ENCODE measurements at regions not wholly inside any gene's neighbourhood (a gene's known extent, or its start where the extent isn't known, plus 50 kb on each side); places are given as distances from the start of the nearest gene placed in this dataset.

GRCh38 chr22:22394591-22394990, 114.0 kb downstream of the ZNF280B start:
- no peaks in the 10 kb centered on the region for H3K9me3 ChIP-seq (ENCODE audit: control insufficient read depth in 2 of 2, insufficient read depth in 1 of 2, low read length in 1 of 2)
- H3K27ac ChIP-seq (ENCODE audit: low read depth in 1 of 2, low read length in 1 of 2), result no peak overlapping the region
- no peaks in the 10 kb centered on the region for H3K27me3 ChIP-seq (ENCODE audit: control insufficient read depth in 2 of 2, insufficient read depth in 1 of 2, low read length in 1 of 2)
- 52% methylated on average over 1 of the region's 1 CpG for WGBS
- no peak overlapping the region for H3K4me3 ChIP-seq (ENCODE audit: low read length in 2 of 2)
- peaks cover 6% of the 10 kb centered on the region in 2 donors for H3K4me1 ChIP-seq (ENCODE audit: control insufficient read depth in 2 of 2, insufficient read depth in 2 of 2, low read length in 2 of 2)
- DNase-seq (ENCODE audit: low read depth in 6 of 9, low spot score in 9 of 9), result peak in 3 of 9 donors; percentile 57 to 65 (median 60)
- no peaks in the 10 kb centered on the region for H3K36me3 ChIP-seq (ENCODE audit: control insufficient read depth in 2 of 2, insufficient read depth in 2 of 2, low read length in 1 of 2)

- H3K4me3 ChIP-seq (ENCODE audit: low read length in 2 of 2), result no peak overlapping the region
- 22% methylated on average over 3 of the region's 3 CpGs for WGBS
- peak in 2 of 9 donors; percentile 35 for DNase-seq (ENCODE audit: low read depth in 6 of 9, low spot score in 9 of 9)
- H3K4me1 ChIP-seq (ENCODE audit: control insufficient read depth in 2 of 2, insufficient read depth in 2 of 2, low read length in 2 of 2), result peaks cover 6% of the 10 kb centered on the region in 2 donors
- no peaks in the 10 kb centered on the region for H3K27me3 ChIP-seq (ENCODE audit: control insufficient read depth in 2 of 2, insufficient read depth in 1 of 2, low read length in 1 of 2)
- no peaks in the 10 kb centered on the region for H3K9me3 ChIP-seq (ENCODE audit: control insufficient read depth in 2 of 2, insufficient read depth in 1 of 2, low read length in 1 of 2)
- H3K27ac ChIP-seq (ENCODE audit: low read depth in 1 of 2, low read length in 1 of 2), result no peak overlapping the region
- no peaks in the 10 kb centered on the region for H3K36me3 ChIP-seq (ENCODE audit: control insufficient read depth in 2 of 2, insufficient read depth in 2 of 2, low read length in 1 of 2)
Measured at GRCh38 chr22:22395245-22395644, 113.3 kb downstream of the ZNF280B start.

- no peaks in the 10 kb centered on the region for H3K36me3 ChIP-seq (ENCODE audit: control insufficient read depth in 2 of 2, insufficient read depth in 2 of 2, low read length in 1 of 2)
- H3K27ac ChIP-seq (ENCODE audit: low read depth in 1 of 2, low read length in 1 of 2), result no peak overlapping the region
- H3K4me3 ChIP-seq (ENCODE audit: low read length in 2 of 2), result no peak overlapping the region
- no peaks in the 10 kb centered on the region for H3K27me3 ChIP-seq (ENCODE audit: control insufficient read depth in 2 of 2, insufficient read depth in 1 of 2, low read length in 1 of 2)
- peaks cover 6% of the 10 kb centered on the region in 2 donors for H3K4me1 ChIP-seq (ENCODE audit: control insufficient read depth in 2 of 2, insufficient read depth in 2 of 2, low read length in 2 of 2)
- H3K9me3 ChIP-seq (ENCODE audit: control insufficient read depth in 2 of 2, insufficient read depth in 1 of 2, low read length in 1 of 2), result no peaks in the 10 kb centered on the region
- no peak for DNase-seq (ENCODE audit: low read depth in 6 of 9, low spot score in 9 of 9)
- WGBS, result 85% methylated on average over 7 of the region's 7 CpGs
Measured at GRCh38 chr22:22396741-22397291, 111.7 kb downstream of the ZNF280B start.

- H3K36me3 ChIP-seq (ENCODE audit: control insufficient read depth in 2 of 2, insufficient read depth in 2 of 2, low read length in 1 of 2), result no peaks in the 10 kb centered on the region
- H3K27me3 ChIP-seq (ENCODE audit: control insufficient read depth in 2 of 2, insufficient read depth in 1 of 2, low read length in 1 of 2), result no peaks in the 10 kb centered on the region
- no peak overlapping the region for H3K4me3 ChIP-seq (ENCODE audit: low read length in 2 of 2)
- WGBS, result 82% methylated on average over 6 of the region's 6 CpGs
- no peak overlapping the region for H3K27ac ChIP-seq (ENCODE audit: low read depth in 1 of 2, low read length in 1 of 2)
- DNase-seq (ENCODE audit: low read depth in 6 of 9, low spot score in 9 of 9), result peak in 2 of 9 donors; percentile 28 to 33
- H3K9me3 ChIP-seq (ENCODE audit: control insufficient read depth in 2 of 2, insufficient read depth in 1 of 2, low read length in 1 of 2), result no peaks in the 10 kb centered on the region
- H3K4me1 ChIP-seq (ENCODE audit: control insufficient read depth in 2 of 2, insufficient read depth in 2 of 2, low read length in 2 of 2), result peaks cover 6% of the 10 kb centered on the region in 2 donors
Measured at GRCh38 chr22:22397292-22397870, 111.2 kb downstream of the ZNF280B start.

GRCh38 chr22:22397875-22398524, 110.5 kb downstream of the ZNF280B start:
- Histone ChIP-seq H3K4me3 (ENCODE audit: low read length in 2 of 2) (no peak overlapping the region), H3K4me1 (ENCODE audit: control insufficient read depth in 2 of 2, insufficient read depth in 2 of 2, low read length in 2 of 2) (peaks cover 6% of the 10 kb centered on the region in 2 donors), H3K27me3 (ENCODE audit: control insufficient read depth in 2 of 2, insufficient read depth in 1 of 2, low read length in 1 of 2) (no peaks in the 10 kb centered on the region), H3K36me3 (ENCODE audit: control insufficient read depth in 2 of 2, insufficient read depth in 2 of 2, low read length in 1 of 2) (no peaks in the 10 kb centered on the region), H3K27ac (ENCODE audit: low read depth in 1 of 2, low read length in 1 of 2) (no peak overlapping the region), H3K9me3 (ENCODE audit: control insufficient read depth in 2 of 2, insufficient read depth in 1 of 2, low read length in 1 of 2) (no peaks in the 10 kb centered on the region)
- 81% methylated on average over 3 of the region's 3 CpGs for WGBS
- DNase-seq (ENCODE audit: low read depth in 6 of 9, low spot score in 9 of 9), result peak in 1 of 9 donors; percentile 15

GRCh38 chr22:22398530-22399327, 109.8 kb downstream of the ZNF280B start:
- Histone ChIP-seq H3K4me3 (ENCODE audit: low read length in 2 of 2) (no peak overlapping the region), H3K4me1 (ENCODE audit: control insufficient read depth in 2 of 2, insufficient read depth in 2 of 2, low read length in 2 of 2) (peaks cover 6% of the 10 kb centered on the region in 2 donors), H3K36me3 (ENCODE audit: control insufficient read depth in 2 of 2, insufficient read depth in 2 of 2, low read length in 1 of 2) (no peaks in the 10 kb centered on the region), H3K9me3 (ENCODE audit: control insufficient read depth in 2 of 2, insufficient read depth in 1 of 2, low read length in 1 of 2) (no peaks in the 10 kb centered on the region), H3K27ac (ENCODE audit: low read depth in 1 of 2, low read length in 1 of 2) (no peak overlapping the region), H3K27me3 (ENCODE audit: control insufficient read depth in 2 of 2, insufficient read depth in 1 of 2, low read length in 1 of 2) (no peaks in the 10 kb centered on the region)
- WGBS, result 97% methylated on average over 5 of the region's 5 CpGs
- no peak for DNase-seq (ENCODE audit: low read depth in 6 of 9, low spot score in 9 of 9)

- Histone ChIP-seq H3K4me1 (ENCODE audit: control insufficient read depth in 2 of 2, insufficient read depth in 2 of 2, low read length in 2 of 2) (peaks cover 5% of the 10 kb centered on the region in 2 donors), H3K36me3 (ENCODE audit: control insufficient read depth in 2 of 2, insufficient read depth in 2 of 2, low read length in 1 of 2) (no peaks in the 10 kb centered on the region), H3K27me3 (ENCODE audit: control insufficient read depth in 2 of 2, insufficient read depth in 1 of 2, low read length in 1 of 2) (no peaks in the 10 kb centered on the region), H3K27ac (ENCODE audit: low read depth in 1 of 2, low read length in 1 of 2) (no peak overlapping the region), H3K9me3 (ENCODE audit: control insufficient read depth in 2 of 2, insufficient read depth in 1 of 2, low read length in 1 of 2) (no peaks in the 10 kb centered on the region), H3K4me3 (ENCODE audit: low read length in 2 of 2) (no peak overlapping the region)
- no peak for DNase-seq (ENCODE audit: low read depth in 6 of 9, low spot score in 9 of 9)
- 88% methylated on average over 3 of the region's 3 CpGs for WGBS
Measured at GRCh38 chr22:22400099-22400498, 108.4 kb downstream of the ZNF280B start.

- Histone ChIP-seq H3K27ac (ENCODE audit: low read depth in 1 of 2, low read length in 1 of 2) (no peak overlapping the region), H3K4me1 (ENCODE audit: control insufficient read depth in 2 of 2, insufficient read depth in 2 of 2, low read length in 2 of 2) (peaks cover 2 to 3% of the 10 kb centered on the region in 2 donors), H3K36me3 (ENCODE audit: control insufficient read depth in 2 of 2, insufficient read depth in 2 of 2, low read length in 1 of 2) (no peaks in the 10 kb centered on the region), H3K9me3 (ENCODE audit: control insufficient read depth in 2 of 2, insufficient read depth in 1 of 2, low read length in 1 of 2) (no peaks in the 10 kb centered on the region), H3K4me3 (ENCODE audit: low read length in 2 of 2) (no peak overlapping the region), H3K27me3 (ENCODE audit: control insufficient read depth in 2 of 2, insufficient read depth in 1 of 2, low read length in 1 of 2) (no peaks in the 10 kb centered on the region)
- WGBS, result 95% methylated on average over 1 of the region's 1 CpG
- no peak for DNase-seq (ENCODE audit: low read depth in 6 of 9, low spot score in 9 of 9)
Measured at GRCh38 chr22:22400964-22401363, 107.6 kb downstream of the ZNF280B start.

- Histone ChIP-seq H3K9me3 (ENCODE audit: control insufficient read depth in 2 of 2, insufficient read depth in 1 of 2, low read length in 1 of 2) (no peaks in the 10 kb centered on the region), H3K27ac (ENCODE audit: low read depth in 1 of 2, low read length in 1 of 2) (no peak overlapping the region), H3K36me3 (ENCODE audit: control insufficient read depth in 2 of 2, insufficient read depth in 2 of 2, low read length in 1 of 2) (no peaks in the 10 kb centered on the region), H3K4me3 (ENCODE audit: low read length in 2 of 2) (no peak overlapping the region), H3K4me1 (ENCODE audit: control insufficient read depth in 2 of 2, insufficient read depth in 2 of 2, low read length in 2 of 2) (peaks cover 2 to 3% of the 10 kb centered on the region in 2 donors), H3K27me3 (ENCODE audit: control insufficient read depth in 2 of 2, insufficient read depth in 1 of 2, low read length in 1 of 2) (no peaks in the 10 kb centered on the region)
- no peak for DNase-seq (ENCODE audit: low read depth in 6 of 9, low spot score in 9 of 9)
- WGBS, result 94% methylated on average over 1 of the region's 1 CpG
Measured at GRCh38 chr22:22401381-22401780, 107.2 kb downstream of the ZNF280B start.
